Neural progenitor cell (in vitro differentiated cells): ENCODE measurements at regions not wholly inside any gene's neighbourhood (a gene's known extent, or its start where the extent isn't known, plus 50 kb on each side); places are given as distances from the start of the nearest gene placed in this dataset.

Experiments
- CTCF ChIP-seq: fragments of 200-600 bp; sonication (generic); IDR thresholded peaks from 2 replicates; pipeline ENCODE4 v1.5.1; 2017; ENCODE audit warnings: antibody characterized with exemption, mild to moderate bottlenecking
- EZH2 ChIP-seq: fragments of 200-600 bp; sonication (generic); IDR thresholded peaks from 2 replicates; pipeline ENCODE4 v1.6.1; 2017; ENCODE audit warnings: antibody characterized with exemption, mild to moderate bottlenecking, moderate library complexity

- no peak for TF ChIP-seq CTCF
- TF ChIP-seq EZH2, result no peak
Observed at GRCh38 chr11:25920356-25920755, 411.6 kb upstream of the ANO3 start.
